ENCODE measurements at regions not wholly inside any gene's neighbourhood (a gene's known extent, or its start where the extent isn't known, plus 50 kb on each side); places are given as distances from the start of the nearest gene placed in this dataset.

DNA sequence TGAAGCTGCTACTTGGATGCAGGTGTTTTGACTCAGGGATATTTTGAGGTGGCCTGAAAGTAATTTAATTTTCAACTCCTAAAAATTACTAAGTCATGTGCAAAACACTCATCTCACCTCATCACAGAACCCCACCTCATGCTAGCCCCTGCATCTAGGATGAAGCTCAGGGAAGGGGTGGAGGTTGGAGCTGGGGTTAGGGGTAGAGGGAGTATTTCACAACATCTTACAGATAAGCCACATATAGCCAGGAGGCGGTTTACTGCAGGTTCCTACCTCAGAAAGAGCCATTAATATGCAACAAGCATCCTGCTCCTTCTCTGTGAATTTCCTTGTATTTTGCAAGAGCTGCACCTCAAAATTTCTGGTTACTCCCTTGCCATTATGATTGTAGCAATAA, 70.5 kb upstream of the TSPAN5 start:
- H4K8ac ChIP-seq (replicated peaks; ENCODE audit: insufficient read length, low read depth, low read length): no peak overlapping the region
- H2BK5ac ChIP-seq (ENCODE audit: insufficient read length, low read length): no peak overlapping the region
- no peaks in the 10 kb centered on the region for H3K23me2 ChIP-seq (ENCODE audit: insufficient read length, low read depth, low read length, poor library complexity, severe bottlenecking)
- no peaks in the 10 kb centered on the region for H3K4me1 ChIP-seq (ENCODE audit: insufficient read depth, low read length)
- no peak overlapping the region for H3K56ac ChIP-seq (ENCODE audit: insufficient read length, low read depth, low read length)
- no peak overlapping the region for H3K14ac ChIP-seq (ENCODE audit: insufficient read depth, low read length)
- no peak for TF ChIP-seq CTCF (conservative IDR thresholded peaks at IDR 0.05)
- no peak overlapping the region for H3K4me2 ChIP-seq (ENCODE audit: insufficient read depth, insufficient read length, low read length)
- H3K9me3 ChIP-seq (ENCODE audit: control insufficient read depth, low read depth, low read length): no peaks in the 10 kb centered on the region
- H3T11ph ChIP-seq (ENCODE audit: low read length): no peak overlapping the region
- WGBS (ENCODE audit: extremely low coverage, insufficient read length, low lambda C conversion rate): no CpG with 5 or more reads among the region's 1 CpG
- H3K79me2 ChIP-seq (ENCODE audit: insufficient read depth, low read length): no peaks in the 10 kb centered on the region
- H3K27ac Mint-ChIP-seq: no peak overlapping the region
- H2AFZ ChIP-seq (ENCODE audit: low read length): no peak overlapping the region
- no peak overlapping the region for H2BK20ac ChIP-seq (ENCODE audit: low read depth, low read length, poor library complexity, severe bottlenecking)
- peaks cover 18 to 23% of the 10 kb centered on the region in 2 experiments for H3K9me3 Mint-ChIP-seq
- no peaks in the 10 kb centered on the region for H3K4me1 Mint-ChIP-seq
- no peaks in the 10 kb centered on the region for H3K27me3 ChIP-seq (ENCODE audit: insufficient read depth, low read length)
- peaks cover 3 to 17% (median 12%) of the 10 kb centered on the region in 3 experiments; a peak in 5 of 7 replicates for H3K36me3 Mint-ChIP-seq (ENCODE audit: insufficient read depth in 1 of 3, low read depth in 3 of 3)
- no peak overlapping the region for H3K23ac ChIP-seq (ENCODE audit: insufficient read length, low read depth, low read length)
- no peak overlapping the region for H3K18ac ChIP-seq (ENCODE audit: insufficient read length, low read depth, low read length)
- no peaks in the 10 kb centered on the region for H3K79me1 ChIP-seq (ENCODE audit: insufficient read depth, low read depth, low read length, poor library complexity, severe bottlenecking)
- no peak overlapping the region for H3K27ac ChIP-seq (ENCODE audit: insufficient read length, low read depth, low read length)
- no peaks in the 10 kb centered on the region for H4K20me1 ChIP-seq (ENCODE audit: control insufficient read depth, insufficient read depth, insufficient read length)
- H3K4me3 Mint-ChIP-seq: no peak overlapping the region
- H3K4ac ChIP-seq (ENCODE audit: low read depth, low read length): no peak overlapping the region
- H2BK120ac ChIP-seq (ENCODE audit: low read depth, low read length, poor library complexity, severe bottlenecking): no peak overlapping the region
- no peak overlapping the region for H4K91ac ChIP-seq (ENCODE audit: insufficient read length, low read depth, low read length)
- H2AK5ac ChIP-seq (ENCODE audit: insufficient read length, low read length): no peak overlapping the region
- H2BK12ac ChIP-seq (ENCODE audit: insufficient read length, low read depth, low read length): no peak overlapping the region
- no peak overlapping the region for H4K5ac ChIP-seq (ENCODE audit: insufficient read length, low read depth, low read length)
- no peaks in the 10 kb centered on the region for H3K27me3 Mint-ChIP-seq (ENCODE audit: low read depth)
- DNase-seq: no peak
- H3K9ac ChIP-seq (ENCODE audit: extremely low read depth, insufficient read length, low read length): no peak overlapping the region
- H2BK15ac ChIP-seq (ENCODE audit: low read depth, low read length): no peak overlapping the region

Measured in H9 (cell line).